GM19395 (cell line): ENCODE measurements at regions not wholly inside any gene's neighbourhood (a gene's known extent, or its start where the extent isn't known, plus 50 kb on each side); places are given as distances from the start of the nearest gene placed in this dataset.
"Not testable (repeated sequence)": the region's sequence is repeated elsewhere in the genome, so short reads cannot be mapped to it uniquely, and the experiment has no call there.

Experiments
- ATAC-seq: cut with Tn5 transposase; IDR thresholded peaks from one replicate; pipeline ENCODE4 v1.9.1; 2021; ENCODE audit warnings: mild to moderate bottlenecking, moderate library complexity; ENCODE audit not compliant: unreplicated experiment

DNA sequence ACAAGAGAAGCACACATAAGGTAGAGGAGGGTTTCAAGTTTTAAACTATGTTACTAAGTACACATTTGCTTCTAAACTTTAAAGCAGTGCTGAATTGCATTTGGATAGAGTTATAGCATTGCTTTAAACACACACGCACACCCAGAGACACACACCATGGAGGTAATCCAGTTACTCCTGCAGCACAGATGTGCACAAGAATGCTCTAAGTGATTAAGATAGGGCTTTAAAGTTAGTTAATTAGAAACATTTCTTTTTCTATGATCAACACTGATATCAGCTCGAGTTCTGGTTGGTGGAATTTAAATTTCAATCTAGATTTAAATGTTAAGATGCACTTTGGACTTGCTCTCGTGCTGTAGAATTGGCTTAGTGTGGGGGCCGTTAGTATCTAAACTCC is 492.3 kb downstream of the ZEB2 start:
- no peak for ATAC-seq

DNA sequence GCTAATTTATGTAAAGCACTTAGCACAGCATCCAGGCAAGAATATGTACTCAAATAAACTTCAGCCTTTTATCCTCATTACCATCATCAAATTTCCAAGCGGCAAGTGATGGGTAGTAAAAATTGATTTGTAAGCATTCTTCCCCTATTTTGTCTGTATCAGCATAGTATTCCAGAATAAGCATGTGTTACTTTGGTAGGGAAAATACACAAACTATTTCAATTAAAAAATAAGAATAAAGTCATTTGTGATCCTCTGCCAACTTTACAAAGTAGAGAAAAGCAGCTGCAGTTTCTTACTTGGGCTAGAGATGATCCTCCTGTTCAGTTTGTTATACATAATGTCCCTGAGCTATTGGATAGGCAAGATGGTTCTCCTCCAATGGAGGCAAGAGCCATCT is 493.2 kb downstream of the ZEB2 start:
- ATAC-seq: no peak

- ATAC-seq: no peak
Observed at GRCh38 chr2:144020047-144020446, 499.9 kb downstream of the ZEB2 start.

GRCh38 chr2:144015655-144016245 is 504.2 kb downstream of the ZEB2 start:
- ATAC-seq: no peak

- no peak for ATAC-seq
Observed at GRCh38 chr2:144015036-144015435, 504.9 kb downstream of the ZEB2 start.

DNA sequence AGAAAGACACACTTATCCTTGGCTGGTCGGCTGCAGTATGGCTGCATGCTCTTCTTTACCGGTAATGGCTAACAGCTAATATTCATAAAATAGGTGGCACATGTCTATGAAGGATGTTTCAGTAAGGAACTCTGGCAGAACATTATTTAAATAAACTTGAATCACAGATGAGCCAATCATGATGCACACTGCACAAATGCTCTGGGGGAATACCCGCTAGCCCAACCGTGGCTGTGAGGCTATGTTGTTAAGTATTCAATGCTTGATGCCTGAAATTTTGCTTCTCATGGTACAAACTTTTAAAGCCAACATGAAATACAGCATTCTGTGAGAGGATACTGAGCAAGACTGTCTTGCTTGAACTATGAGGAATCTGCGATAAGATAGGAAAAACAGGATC is 505.8 kb downstream of the ZEB2 start:
- ATAC-seq: no peak

DNA sequence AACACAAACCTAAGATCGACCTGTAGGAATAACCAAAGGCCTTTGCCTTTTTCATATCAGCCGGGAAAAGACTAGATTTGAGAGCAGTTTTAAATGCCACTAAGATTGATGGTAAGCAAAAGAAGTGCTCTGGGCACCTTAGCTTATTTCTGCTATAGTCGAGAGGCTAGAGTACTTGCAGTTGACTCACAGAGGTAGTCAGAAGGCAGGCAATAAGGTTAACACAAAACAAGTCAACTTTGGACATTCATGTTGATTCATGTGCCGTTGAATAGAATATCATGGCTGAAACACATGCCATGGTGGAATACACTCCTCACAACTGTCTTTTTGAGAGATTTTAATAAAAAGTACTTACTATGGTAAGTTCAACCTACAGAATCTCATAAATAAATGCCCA is 507.6 kb downstream of the ZEB2 start:
- ATAC-seq: no peak

DNA sequence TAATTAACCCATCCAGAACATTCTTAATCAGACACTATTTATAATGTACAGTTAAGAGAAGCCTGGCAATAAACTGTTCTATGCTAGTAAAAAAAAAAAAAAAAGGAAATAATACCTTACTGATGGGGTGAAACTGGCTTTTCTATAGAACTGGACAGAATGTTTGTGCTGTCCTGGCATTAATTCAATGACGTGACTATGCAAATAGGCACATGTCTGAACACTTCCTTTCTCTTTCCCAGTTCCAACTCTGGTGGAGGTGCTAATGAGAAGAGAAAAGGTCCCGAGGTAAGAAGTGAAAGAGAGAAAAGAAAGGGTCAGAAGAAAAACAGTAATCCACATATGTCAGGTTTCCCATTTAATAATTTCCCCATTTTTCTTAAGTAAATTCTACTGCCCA is 508.4 kb downstream of the ZEB2 start:
- ATAC-seq: peak; percentile 60

DNA sequence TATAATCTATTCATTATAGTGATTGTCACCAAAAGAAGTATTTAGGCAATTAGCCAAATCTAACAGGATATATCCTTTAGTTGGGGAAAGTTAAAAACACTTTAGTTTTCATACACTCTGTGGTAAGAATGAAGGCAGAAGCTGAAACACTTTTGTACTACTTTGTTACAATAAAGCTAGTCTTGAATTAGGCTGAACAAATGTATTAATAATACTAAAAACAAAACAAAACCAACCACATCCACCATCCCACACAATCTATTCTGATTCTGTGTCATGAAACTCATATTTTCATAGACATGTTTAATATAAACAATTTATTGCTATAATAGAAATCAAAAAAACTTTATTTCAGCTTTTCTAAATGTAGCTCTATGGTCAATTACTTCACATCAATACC is 508.8 kb downstream of the ZEB2 start:
- no peak for ATAC-seq

DNA sequence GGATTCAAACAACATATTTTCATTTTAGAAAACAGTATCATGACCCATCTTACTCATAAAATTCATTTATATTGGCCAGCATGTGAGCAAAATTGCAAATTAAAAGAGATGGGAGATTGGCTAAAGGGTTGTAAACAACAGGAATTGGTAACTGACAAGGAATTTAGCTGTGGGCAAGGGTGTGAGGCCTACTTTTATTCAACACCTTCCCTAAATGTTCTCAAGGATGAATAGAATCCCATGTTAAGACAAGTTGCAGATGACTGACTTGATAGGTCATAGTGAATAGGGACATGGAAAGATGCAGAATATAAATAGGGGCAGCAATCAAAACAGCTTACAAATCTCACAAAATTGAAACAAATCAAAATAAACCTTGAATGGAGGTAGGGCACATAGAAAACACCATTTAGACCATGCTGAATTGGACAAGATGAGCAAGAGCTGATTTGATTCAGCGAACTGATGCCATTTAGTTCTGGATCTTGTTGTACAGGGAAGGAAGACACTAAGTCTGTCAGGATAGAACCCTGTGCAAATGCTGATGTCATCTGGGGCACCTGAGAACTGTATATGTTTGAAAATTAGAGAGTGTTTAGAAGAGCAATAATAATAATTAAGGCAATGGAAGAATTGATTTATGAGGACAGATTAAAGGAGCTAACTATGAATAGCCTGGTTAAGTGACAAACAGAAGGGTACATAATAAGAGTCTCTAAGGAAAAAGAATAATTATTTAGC is 509.7 kb downstream of the ZEB2 start:
- no peak for ATAC-seq

DNA sequence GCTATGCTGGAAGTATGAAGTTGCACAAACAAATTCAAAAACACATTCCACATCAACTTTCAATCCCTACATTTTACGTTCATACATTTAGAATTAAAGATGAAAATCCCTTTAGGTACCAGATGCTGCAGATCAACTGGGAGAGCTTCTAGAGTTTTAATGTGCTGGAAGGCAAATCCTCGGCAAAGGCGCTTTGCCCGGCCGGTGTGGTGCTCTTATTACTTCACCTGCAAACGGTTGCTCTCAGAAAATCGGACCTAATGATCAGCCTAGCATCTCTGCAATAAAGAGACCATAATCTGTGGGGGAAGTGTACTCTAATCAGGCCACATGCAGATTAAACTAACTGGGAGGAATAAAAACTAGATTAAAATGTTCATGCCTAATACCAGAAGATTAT is 513.8 kb downstream of the ZEB2 start:
- ATAC-seq: no peak

GRCh38 chr2:144004742-144005141 is 515.2 kb downstream of the ZEB2 start:
- no peak for ATAC-seq

- ATAC-seq: no peak
Observed at GRCh38 chr2:144003460-144004075, 516.4 kb downstream of the ZEB2 start.

DNA sequence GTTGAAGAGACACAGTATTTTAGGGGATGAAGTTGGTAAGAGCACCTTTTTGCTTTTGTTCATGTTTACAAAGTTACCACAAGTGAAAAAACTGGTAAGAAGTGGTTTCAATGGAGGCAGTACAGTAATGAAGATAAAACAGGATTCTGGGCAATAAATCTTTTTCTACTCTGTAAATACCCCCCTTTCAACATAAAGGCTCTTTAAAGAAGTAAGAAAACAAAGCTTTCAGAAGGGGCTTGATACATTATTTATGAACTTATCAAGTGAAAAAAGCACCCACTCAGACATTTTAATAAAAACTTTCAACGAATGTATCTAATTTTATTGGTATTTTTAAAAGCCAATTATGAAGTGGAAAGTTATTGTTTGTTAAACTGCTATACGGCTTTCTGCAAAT is 522.9 kb downstream of the ZEB2 start:
- ATAC-seq: no peak

DNA sequence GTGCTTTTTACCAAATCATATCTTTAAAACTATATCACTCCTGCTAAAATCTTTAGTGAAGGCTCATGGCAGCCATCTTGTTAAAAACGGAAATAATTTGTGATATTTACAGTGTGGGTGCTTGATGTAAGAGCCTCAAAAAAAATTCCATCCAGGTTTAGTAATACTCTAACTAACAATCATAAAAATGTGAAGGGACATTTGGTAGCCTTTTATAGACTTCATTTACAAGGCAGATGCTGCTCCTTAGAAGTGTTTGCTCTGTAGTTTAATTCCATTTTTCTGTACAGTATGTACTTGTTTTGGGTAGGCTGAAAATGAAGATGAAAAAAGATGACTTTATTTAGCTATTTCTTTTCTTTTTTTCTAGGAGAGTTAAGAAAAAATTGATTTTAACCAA is 525.0 kb downstream of the ZEB2 start:
- no peak for ATAC-seq

DNA sequence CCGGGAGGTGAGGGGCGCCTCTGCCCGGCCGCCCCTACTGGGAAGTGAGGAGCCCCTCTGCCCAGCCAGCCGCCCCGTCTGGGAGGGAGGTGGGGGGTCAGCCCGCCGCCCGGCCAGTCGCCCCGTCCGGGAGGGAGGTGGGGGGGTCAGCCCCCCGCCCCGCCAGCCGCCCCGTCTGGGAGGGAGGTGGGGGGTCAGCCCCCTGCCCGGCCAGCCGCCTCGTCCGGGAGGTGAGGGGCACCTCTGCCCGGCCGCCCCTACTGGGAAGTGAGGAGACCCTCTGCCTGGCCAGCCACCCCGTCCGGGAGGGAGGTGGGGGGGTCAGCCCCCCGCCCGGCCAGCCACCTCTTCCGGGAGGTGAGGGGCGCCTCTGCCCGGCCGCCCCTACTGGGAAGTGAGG is 528.3 kb downstream of the ZEB2 start:
- not testable (repeated sequence) for ATAC-seq

- no peak for ATAC-seq
Observed at GRCh38 chr2:143988082-143988481, 531.8 kb downstream of the ZEB2 start.

- ATAC-seq: no peak
Observed at GRCh38 chr2:143981428-143981827, 538.5 kb downstream of the ZEB2 start.

DNA sequence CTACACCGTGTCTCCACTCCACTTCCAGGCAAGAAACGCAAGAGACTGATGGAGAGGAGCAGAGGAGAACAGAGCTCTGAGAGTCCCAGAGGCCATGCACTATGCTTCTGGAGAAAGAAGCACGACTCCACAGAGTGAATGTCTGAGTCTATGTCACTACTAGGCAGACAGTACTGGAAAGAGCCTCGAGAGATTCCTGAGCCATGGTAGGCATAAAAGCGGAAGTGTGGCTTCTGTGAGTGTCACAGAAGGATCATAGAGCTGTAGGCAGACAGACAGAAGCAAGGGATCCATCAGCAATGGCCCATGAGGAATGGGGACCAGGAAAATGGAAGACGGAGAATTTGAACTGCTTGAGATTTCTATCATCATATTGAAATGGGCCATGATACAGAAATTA is 542.6 kb downstream of the ZEB2 start:
- ATAC-seq: no peak

DNA sequence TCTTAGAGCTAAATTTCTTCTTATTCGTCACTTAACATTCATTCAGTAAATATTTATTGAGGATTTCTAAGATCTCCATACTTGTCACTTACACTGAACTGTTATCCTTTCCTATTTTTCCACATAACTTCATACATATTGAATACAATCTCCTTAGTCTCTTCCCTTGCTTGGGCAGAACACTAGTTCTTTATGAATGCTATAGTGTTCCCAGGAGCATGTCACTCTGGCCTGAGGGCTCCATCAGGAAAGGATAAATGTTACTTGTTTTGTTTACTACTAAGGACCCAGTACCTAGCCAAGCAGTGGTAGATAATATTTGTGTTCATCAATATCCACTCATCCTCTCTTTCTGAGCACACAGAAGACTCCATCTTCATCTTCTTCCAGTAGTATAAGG is 544.7 kb downstream of the ZEB2 start:
- no peak for ATAC-seq

GRCh38 chr2:143974262-143974661 is 545.7 kb downstream of the ZEB2 start:
- ATAC-seq: no peak

GRCh38 chr2:143968860-143969259 is 551.1 kb downstream of the ZEB2 start:
- no peak for ATAC-seq
